ENCODE measurements at regions not wholly inside any gene's neighbourhood (a gene's known extent, or its start where the extent isn't known, plus 50 kb on each side); places are given as distances from the start of the nearest gene placed in this dataset.

- Histone ChIP-seq H3K9me2 (ENCODE audit: insufficient read depth) (no peaks in the 10 kb centered on the region), H3K4me1 (ENCODE audit: control insufficient read depth in 1 of 2, insufficient read depth in 2 of 2, low read length in 2 of 2) (no peaks in the 10 kb centered on the region), H3K27ac (ENCODE audit: low read depth, low read length) (no peak overlapping the region), H3K4me3 (replicated peaks in 1 of 2; ENCODE audit: low read depth in 1 of 2, low read length in 2 of 2) (no peak overlapping the region), H3K4me2 (ENCODE audit: low read length) (no peak overlapping the region), H3K9ac (ENCODE audit: low read length) (no peak overlapping the region), H3K79me2 (ENCODE audit: insufficient read depth, low read length) (no peaks in the 10 kb centered on the region), H3K9me3 (ENCODE audit: control insufficient read depth in 1 of 2, insufficient read depth in 1 of 2, low read depth in 1 of 2, low read length in 2 of 2) (no peaks in the 10 kb centered on the region), H3K27me3 (ENCODE audit: insufficient read depth, low read length) (0 out of 2 replicates have a peak, but pooled peaks cover 8% of the 10 kb centered on the region), H4K20me1 (ENCODE audit: insufficient read depth) (no peaks in the 10 kb centered on the region), H3K36me3 (ENCODE audit: control insufficient read depth in 1 of 2, insufficient read depth in 2 of 2, low read length in 2 of 2) (no peaks in the 10 kb centered on the region), H2AFZ (ENCODE audit: low read depth, low read length, poor library complexity, severe bottlenecking) (no peak overlapping the region)
- no TSS peak for BruUV-seq (replicated peaks)
- ChIA-PET RAD21 (ENCODE audit: low non-redundant PET in 1 of 2, low total read pairs in 2 of 2, uncharacterized antibody in 2 of 2, unreplicated experiment in 2 of 2) (no interaction called here), CTCF (no interaction called here), POLR2A (no interaction called here)
- TF ChIP-seq, protein P1, sequence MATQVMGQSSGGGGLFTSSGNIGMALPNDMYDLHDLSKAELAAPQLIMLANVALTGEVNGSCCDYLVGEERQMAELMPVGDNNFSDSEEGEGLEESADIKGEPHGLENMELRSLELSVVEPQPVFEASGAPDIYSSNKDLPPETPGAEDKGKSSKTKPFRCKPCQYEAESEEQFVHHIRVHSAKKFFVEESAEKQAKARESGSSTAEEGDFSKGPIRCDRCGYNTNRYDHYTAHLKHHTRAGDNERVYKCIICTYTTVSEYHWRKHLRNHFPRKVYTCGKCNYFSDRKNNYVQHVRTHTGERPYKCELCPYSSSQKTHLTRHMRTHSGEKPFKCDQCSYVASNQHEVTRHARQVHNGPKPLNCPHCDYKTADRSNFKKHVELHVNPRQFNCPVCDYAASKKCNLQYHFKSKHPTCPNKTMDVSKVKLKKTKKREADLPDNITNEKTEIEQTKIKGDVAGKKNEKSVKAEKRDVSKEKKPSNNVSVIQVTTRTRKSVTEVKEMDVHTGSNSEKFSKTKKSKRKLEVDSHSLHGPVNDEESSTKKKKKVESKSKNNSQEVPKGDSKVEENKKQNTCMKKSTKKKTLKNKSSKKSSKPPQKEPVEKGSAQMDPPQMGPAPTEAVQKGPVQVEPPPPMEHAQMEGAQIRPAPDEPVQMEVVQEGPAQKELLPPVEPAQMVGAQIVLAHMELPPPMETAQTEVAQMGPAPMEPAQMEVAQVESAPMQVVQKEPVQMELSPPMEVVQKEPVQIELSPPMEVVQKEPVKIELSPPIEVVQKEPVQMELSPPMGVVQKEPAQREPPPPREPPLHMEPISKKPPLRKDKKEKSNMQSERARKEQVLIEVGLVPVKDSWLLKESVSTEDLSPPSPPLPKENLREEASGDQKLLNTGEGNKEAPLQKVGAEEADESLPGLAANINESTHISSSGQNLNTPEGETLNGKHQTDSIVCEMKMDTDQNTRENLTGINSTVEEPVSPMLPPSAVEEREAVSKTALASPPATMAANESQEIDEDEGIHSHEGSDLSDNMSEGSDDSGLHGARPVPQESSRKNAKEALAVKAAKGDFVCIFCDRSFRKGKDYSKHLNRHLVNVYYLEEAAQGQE (IDR thresholded peaks at IDR 0.05; ENCODE audit: low read depth), result no peak
- TF ChIP-seq CBX3 (IDR thresholded peaks at IDR 0.05; ENCODE audit: low read depth) (no peak), SIN3A (IDR thresholded peaks at IDR 0.05; ENCODE audit: low read depth) (no peak), ATF3 (IDR thresholded peaks at IDR 0.05) (no peak), RAD21 (IDR thresholded peaks at IDR 0.05; ENCODE audit: low read depth) (no peak), ZBTB33 (IDR thresholded peaks at IDR 0.05; ENCODE audit: extremely low read depth, insufficient replicate concordance, low read length) (no peak), FOSL1 (IDR thresholded peaks at IDR 0.05; ENCODE audit: low read depth) (no peak), YY1 (IDR thresholded peaks at IDR 0.05; ENCODE audit: extremely low read depth, insufficient replicate concordance, low read depth, low read length) (no peak), TCF7L2 (IDR thresholded peaks at IDR 0.05; ENCODE audit: borderline replicate concordance, extremely low read depth, insufficient read depth, insufficient read length) (no peak), EZH2 (IDR thresholded peaks at IDR 0.05) (no peak), ELF1 (IDR thresholded peaks at IDR 0.05; ENCODE audit: borderline replicate concordance, low read depth) (no peak), SP1 (IDR thresholded peaks at IDR 0.05; ENCODE audit: low read depth) (no peak), EGR1 (IDR thresholded peaks at IDR 0.05; ENCODE audit: low read depth) (no peak), EZH2phosphoT487 (IDR thresholded peaks at IDR 0.05; ENCODE audit: borderline replicate concordance) (no peak), ZNF274 (IDR thresholded peaks at IDR 0.05; ENCODE audit: low read depth, low read length) (no peak), SRF (IDR thresholded peaks at IDR 0.05; ENCODE audit: low read depth) (no peak), POLR2A (IDR thresholded peaks at IDR 0.05; ENCODE audit: borderline replicate concordance, extremely low read depth, insufficient read depth, insufficient read length) (no peak)
- TF ChIP-seq, protein P2, sequence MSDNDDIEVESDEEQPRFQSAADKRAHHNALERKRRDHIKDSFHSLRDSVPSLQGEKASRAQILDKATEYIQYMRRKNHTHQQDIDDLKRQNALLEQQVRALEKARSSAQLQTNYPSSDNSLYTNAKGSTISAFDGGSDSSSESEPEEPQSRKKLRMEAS (IDR thresholded peaks at IDR 0.05), result no peak
- ATAC-seq (no peak), DNase-seq (ENCODE audit: low read depth, low spot score) (no peak)
- intact Hi-C loops (cut with micrococcal nuclease), result no loop called here
These were observed 172.0 kb upstream of the FRMD6 start for GRCh38 chr14:51479584-51480325.
